C4-2B (cell line): ENCODE measurements at regions not wholly inside any gene's neighbourhood (a gene's known extent, or its start where the extent isn't known, plus 50 kb on each side); places are given as distances from the start of the nearest gene placed in this dataset.

ENCODE experiments used
- ZFX ChIP-seq: fragments of 450-650 bp; IDR thresholded peaks from 2 replicates; pipeline ENCODE4 v1.6.1; 2017
- TF ChIP-seq, protein P1 (sequence below): fragments of 450-650 bp; conservative IDR thresholded peaks from 2 replicates; pipeline ENCODE4 v1.5.1; 2017; ENCODE audit warnings: mild to moderate bottlenecking

DNA sequence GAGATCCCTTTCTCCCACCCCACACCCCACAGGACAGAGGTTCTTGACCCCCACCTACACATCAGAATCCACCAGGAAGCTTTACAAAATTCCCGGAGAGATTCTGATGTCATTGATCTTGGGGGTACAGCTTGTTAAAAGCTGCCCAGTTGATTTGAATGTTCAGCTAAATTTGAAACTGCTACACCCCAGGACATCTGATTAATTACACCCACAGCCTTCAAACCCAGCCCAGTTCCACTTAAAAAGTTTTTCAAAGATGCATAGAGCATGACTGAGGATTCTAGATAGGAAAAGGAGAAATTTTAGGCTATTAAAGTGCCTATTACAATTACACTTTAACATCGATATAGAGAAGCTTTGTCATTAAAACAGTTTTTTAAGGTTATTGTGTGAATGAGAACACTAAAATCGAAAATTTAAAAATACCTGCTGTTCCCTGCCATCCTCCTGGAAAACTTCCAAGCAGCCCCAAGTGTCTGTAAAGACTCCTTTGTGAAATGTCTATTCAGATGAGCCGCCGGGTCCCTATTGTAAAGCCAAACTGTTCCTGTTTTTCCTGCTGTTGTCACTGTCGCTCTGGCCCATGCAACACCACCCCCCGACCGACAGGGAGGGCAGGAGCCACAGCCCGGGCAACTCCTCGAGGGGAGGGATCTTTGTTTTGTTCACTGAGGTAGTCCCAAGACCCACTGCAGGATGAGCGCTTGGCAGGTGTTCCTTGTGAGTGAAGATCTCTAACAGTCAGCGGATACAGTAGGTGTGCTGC, 132.5 kb upstream of the PHACTR3 start:
- TF ChIP-seq, protein P1, sequence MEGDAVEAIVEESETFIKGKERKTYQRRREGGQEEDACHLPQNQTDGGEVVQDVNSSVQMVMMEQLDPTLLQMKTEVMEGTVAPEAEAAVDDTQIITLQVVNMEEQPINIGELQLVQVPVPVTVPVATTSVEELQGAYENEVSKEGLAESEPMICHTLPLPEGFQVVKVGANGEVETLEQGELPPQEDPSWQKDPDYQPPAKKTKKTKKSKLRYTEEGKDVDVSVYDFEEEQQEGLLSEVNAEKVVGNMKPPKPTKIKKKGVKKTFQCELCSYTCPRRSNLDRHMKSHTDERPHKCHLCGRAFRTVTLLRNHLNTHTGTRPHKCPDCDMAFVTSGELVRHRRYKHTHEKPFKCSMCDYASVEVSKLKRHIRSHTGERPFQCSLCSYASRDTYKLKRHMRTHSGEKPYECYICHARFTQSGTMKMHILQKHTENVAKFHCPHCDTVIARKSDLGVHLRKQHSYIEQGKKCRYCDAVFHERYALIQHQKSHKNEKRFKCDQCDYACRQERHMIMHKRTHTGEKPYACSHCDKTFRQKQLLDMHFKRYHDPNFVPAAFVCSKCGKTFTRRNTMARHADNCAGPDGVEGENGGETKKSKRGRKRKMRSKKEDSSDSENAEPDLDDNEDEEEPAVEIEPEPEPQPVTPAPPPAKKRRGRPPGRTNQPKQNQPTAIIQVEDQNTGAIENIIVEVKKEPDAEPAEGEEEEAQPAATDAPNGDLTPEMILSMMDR: no peak
- TF ChIP-seq ZFX: no peak
